ENCODE measurements at regions not wholly inside any gene's neighbourhood (a gene's known extent, or its start where the extent isn't known, plus 50 kb on each side); places are given as distances from the start of the nearest gene placed in this dataset.
"Not testable (repeated sequence)": the region's sequence is repeated elsewhere in the genome, so short reads cannot be mapped to it uniquely, and the experiment has no call there.

- TF ChIP-seq, protein P1, sequence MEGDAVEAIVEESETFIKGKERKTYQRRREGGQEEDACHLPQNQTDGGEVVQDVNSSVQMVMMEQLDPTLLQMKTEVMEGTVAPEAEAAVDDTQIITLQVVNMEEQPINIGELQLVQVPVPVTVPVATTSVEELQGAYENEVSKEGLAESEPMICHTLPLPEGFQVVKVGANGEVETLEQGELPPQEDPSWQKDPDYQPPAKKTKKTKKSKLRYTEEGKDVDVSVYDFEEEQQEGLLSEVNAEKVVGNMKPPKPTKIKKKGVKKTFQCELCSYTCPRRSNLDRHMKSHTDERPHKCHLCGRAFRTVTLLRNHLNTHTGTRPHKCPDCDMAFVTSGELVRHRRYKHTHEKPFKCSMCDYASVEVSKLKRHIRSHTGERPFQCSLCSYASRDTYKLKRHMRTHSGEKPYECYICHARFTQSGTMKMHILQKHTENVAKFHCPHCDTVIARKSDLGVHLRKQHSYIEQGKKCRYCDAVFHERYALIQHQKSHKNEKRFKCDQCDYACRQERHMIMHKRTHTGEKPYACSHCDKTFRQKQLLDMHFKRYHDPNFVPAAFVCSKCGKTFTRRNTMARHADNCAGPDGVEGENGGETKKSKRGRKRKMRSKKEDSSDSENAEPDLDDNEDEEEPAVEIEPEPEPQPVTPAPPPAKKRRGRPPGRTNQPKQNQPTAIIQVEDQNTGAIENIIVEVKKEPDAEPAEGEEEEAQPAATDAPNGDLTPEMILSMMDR (IDR thresholded peaks at IDR 0.05; ENCODE audit: low read depth, low read length, missing control alignments) = no peak
- no peak for DNase-seq (ENCODE audit: low read depth)
- no peak overlapping the region for H3K4me3 ChIP-seq (ENCODE audit: low read depth, low read length)
Observed at GRCh38 chr10:9103301-9103700, 1048.8 kb downstream of the GATA3 start.

DNA sequence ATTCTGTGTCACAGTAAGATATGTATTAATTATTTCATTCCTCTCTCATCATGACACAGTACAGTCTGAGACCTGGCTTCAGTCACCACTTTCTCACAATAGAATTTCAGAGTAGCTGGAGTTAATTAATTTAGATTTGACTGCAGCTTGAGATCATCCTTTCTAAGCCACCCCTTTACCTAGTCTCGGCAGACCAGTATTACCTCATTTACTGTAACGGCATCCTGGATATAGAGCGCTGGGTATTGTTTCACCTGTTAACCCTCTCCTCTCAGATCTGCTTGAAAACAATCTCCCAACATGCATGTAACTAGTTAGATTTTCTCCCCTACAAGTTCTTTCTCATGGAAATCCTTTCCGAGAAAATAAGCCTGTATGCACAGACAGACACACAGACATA is 1057.5 kb downstream of the GATA3 start:
- no peak for DNase-seq (ENCODE audit: low read depth)
- TF ChIP-seq, protein P1 (IDR thresholded peaks at IDR 0.05; ENCODE audit: low read depth, low read length, missing control alignments) = no peak
- no peak overlapping the region for H3K4me3 ChIP-seq (ENCODE audit: low read depth, low read length)

DNA sequence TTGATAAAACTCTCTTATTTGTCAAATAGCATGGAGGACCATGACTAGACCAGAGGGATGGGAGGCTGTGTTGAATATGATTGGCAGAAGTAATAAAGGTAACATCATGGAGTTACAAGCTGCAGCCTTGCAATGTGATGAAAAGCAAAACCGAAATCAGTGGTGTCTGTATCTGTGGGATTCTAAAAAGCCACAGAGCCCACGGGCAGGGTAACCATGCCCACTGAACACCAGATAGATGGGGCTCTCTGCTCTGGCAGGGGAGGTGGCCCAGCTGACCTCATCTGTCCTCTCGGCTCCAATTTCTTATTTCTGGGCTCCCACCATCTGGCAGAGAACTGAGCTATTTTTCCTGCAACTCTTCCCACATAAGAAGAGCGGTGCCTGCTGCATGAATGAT is 1072.2 kb downstream of the GATA3 start:
- no peak for DNase-seq (ENCODE audit: low read depth)
- no peak overlapping the region for H3K4me3 ChIP-seq (ENCODE audit: low read depth, low read length)
- TF ChIP-seq, protein P1 (IDR thresholded peaks at IDR 0.05; ENCODE audit: low read depth, low read length, missing control alignments) = no peak

GRCh38 chr10:9137368-9137767 is 1082.9 kb downstream of the GATA3 start:
- no peak for DNase-seq (ENCODE audit: low read depth)
- H3K4me3 ChIP-seq (ENCODE audit: low read depth, low read length) = no peak overlapping the region
- TF ChIP-seq, protein P1 (IDR thresholded peaks at IDR 0.05; ENCODE audit: low read depth, low read length, missing control alignments) = no peak

DNA sequence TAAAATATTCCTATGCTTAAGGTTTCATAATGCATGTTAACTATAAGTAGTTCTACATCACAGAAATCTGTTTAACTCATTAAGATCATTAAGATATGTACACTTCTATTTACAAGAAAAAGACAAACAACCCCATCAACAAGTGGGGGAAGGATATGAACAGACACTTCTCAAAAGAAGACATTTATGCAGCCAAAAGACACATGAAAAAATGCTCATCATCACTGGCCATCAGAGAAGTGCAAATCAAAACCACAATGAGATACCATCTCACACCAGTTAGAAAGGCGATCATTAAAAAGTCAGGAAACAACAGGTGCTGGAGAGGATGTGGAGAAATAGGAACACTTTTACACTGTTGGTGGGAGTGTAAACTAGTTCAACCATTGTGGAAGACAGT is 1084.3 kb downstream of the GATA3 start:
- H3K4me3 ChIP-seq (ENCODE audit: low read depth, low read length); DNase-seq (ENCODE audit: low read depth): not testable (repeated sequence)

GRCh38 chr10:9140373-9140772 is 1085.9 kb downstream of the GATA3 start:
- DNase-seq (ENCODE audit: low read depth) = no peak
- TF ChIP-seq, protein P1 (IDR thresholded peaks at IDR 0.05; ENCODE audit: low read depth, low read length, missing control alignments) = no peak

GRCh38 chr10:9147475-9147874 is 1093.0 kb downstream of the GATA3 start:
- TF ChIP-seq, protein P1 (IDR thresholded peaks at IDR 0.05; ENCODE audit: low read depth, low read length, missing control alignments) = no peak
- DNase-seq (ENCODE audit: low read depth) = no peak
- H3K4me3 ChIP-seq (ENCODE audit: low read depth, low read length) = no peak overlapping the region

More at GRCh38 chr10:9140373-9140772, 1085.9 kb downstream of the GATA3 start:
- H3K4me3 ChIP-seq (ENCODE audit: low read depth, low read length) = no peak overlapping the region

DNA sequence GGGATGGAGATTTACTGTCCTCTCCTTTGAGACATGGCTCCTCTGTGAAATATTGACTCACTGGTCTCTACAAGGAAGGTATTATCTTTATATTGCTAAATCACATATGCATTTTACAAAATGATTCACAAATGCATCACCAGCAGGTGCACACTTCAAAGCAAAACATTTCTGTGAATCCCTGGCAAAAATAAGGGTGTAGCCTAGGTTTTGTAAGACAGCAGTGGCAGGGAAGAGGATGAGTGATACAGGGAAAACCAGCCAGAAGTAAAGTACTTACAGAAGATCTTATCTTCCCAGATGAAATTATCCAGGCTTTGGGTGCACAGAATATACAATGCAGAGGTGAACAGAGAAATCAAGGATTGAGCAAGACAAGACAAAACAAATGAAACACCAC is 1094.6 kb downstream of the GATA3 start:
- no peak overlapping the region for H3K4me3 ChIP-seq (ENCODE audit: low read depth, low read length)
- TF ChIP-seq, protein P1 (IDR thresholded peaks at IDR 0.05; ENCODE audit: low read depth, low read length, missing control alignments) = no peak
- no peak for DNase-seq (ENCODE audit: low read depth)

DNA sequence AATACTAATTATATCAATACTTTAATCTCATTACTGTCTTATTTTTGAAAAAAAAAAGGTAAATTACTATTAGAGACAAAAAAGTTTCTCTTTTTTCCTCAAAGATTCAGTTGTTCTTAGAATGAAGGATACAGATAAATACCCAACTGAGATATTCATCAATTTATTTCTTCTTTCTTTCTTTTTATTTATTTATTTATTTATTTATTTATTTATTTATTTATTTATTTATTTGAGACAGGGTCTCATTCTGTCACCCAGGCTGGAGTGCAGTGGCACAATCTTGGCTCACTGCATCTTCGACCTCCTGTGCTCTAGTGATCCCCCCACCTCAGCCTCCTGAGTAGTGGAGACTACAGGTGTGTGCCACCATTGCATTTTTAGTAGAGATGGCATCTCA is 1098.6 kb downstream of the GATA3 start:
- DNase-seq (ENCODE audit: low read depth); H3K4me3 ChIP-seq (ENCODE audit: low read depth, low read length): not testable (repeated sequence)
